Hematopoietic multipotent progenitor cell treated with erythropoietin and hydrocortisone succinate and interleukin-3 and kit ligand, for 8 days (in vitro differentiated cells): ENCODE measurements at regions not wholly inside any gene's neighbourhood (a gene's known extent, or its start where the extent isn't known, plus 50 kb on each side); places are given as distances from the start of the nearest gene placed in this dataset.
"Not testable (repeated sequence)": the region's sequence is repeated elsewhere in the genome, so short reads cannot be mapped to it uniquely, and the experiment has no call there.

Source experiments
- DNase-seq: peaks from one replicate; pipeline ENCODE4 v3.0.0-alpha.2; 2015

- no peak for DNase-seq
These were observed 50.5 kb upstream of the GRIN2A start for GRCh38 chr16:10232757-10233156.

- DNase-seq = no peak
These were observed 57.4 kb upstream of the GRIN2A start for GRCh38 chr16:10239640-10240039.

- DNase-seq = no peak
These were observed 58.8 kb upstream of the GRIN2A start for GRCh38 chr16:10240854-10241613.

GRCh38 chr16:10242097-10242496 lies 59.9 kb upstream of the GRIN2A start:
- no peak for DNase-seq

- DNase-seq = no peak
These were observed 60.7 kb upstream of the GRIN2A start for GRCh38 chr16:10242916-10243315.

GRCh38 chr16:10245002-10245401 lies 62.8 kb upstream of the GRIN2A start:
- DNase-seq = no peak

- no peak for DNase-seq
These were observed 68.1 kb upstream of the GRIN2A start for GRCh38 chr16:10250137-10250828.

- no peak for DNase-seq
These were observed 69.9 kb upstream of the GRIN2A start for GRCh38 chr16:10252155-10252554.

GRCh38 chr16:10253409-10253808 lies 71.2 kb upstream of the GRIN2A start:
- DNase-seq = no peak

- no peak for DNase-seq
These were observed 73.5 kb upstream of the GRIN2A start for GRCh38 chr16:10255728-10256127.

GRCh38 chr16:10256784-10257641 lies 74.8 kb upstream of the GRIN2A start:
- peak; percentile 42 for DNase-seq

- not testable (repeated sequence) for DNase-seq
These were observed 75.5 kb upstream of the GRIN2A start for GRCh38 chr16:10257642-10258251.

GRCh38 chr16:10258930-10259603 lies 76.8 kb upstream of the GRIN2A start:
- not testable (repeated sequence) for DNase-seq

GRCh38 chr16:10261077-10261476 lies 78.8 kb upstream of the GRIN2A start:
- DNase-seq = no peak

GRCh38 chr16:10261526-10261925 lies 79.3 kb upstream of the GRIN2A start:
- DNase-seq = not testable (repeated sequence)

- DNase-seq = no peak
These were observed 80.3 kb upstream of the GRIN2A start for GRCh38 chr16:10262377-10263132.

- no peak for DNase-seq
These were observed 83.8 kb upstream of the GRIN2A start for GRCh38 chr16:10265770-10266615.

- no peak for DNase-seq
These were observed 84.6 kb upstream of the GRIN2A start for GRCh38 chr16:10266809-10267208.

- no peak for DNase-seq
These were observed 87.4 kb upstream of the GRIN2A start for GRCh38 chr16:10269632-10270031.

- not testable (repeated sequence) for DNase-seq
These were observed 90.1 kb upstream of the GRIN2A start for GRCh38 chr16:10272250-10272854.
